Upper lobe of left lung (tissue), 4 donors: ENCODE measurements at regions not wholly inside any gene's neighbourhood (a gene's known extent, or its start where the extent isn't known, plus 50 kb on each side); places are given as distances from the start of the nearest gene placed in this dataset.

ENCODE experiments used
- EP300 ChIP-seq, 4 donors: sonication (generic); formaldehyde crosslinking; IDR thresholded peaks; one replicate each; pipeline ENCODE4 v1.5.1; 2017; ENCODE audit warnings: antibody characterized with exemption in 4 of 4, control low read depth in 2 of 4
- POLR2A ChIP-seq, 4 donors: fragments of 450-650 bp; IDR thresholded peaks; one replicate each; pipeline ENCODE4 v1.5.1; 2016 to 2017; ENCODE audit warnings: antibody characterized with exemption in 4 of 4, mild to moderate bottlenecking in 2 of 4
- TF ChIP-seq, protein P1 (sequence below), 6 experiments: fragments of 450-650 bp in 4 of 6; fragments of 200-600 bp in 2 of 6; sonication (generic) in 2 of 6; IDR thresholded peaks; one replicate each; pipeline ENCODE4 v1.5.1; 2016 to 2019; ENCODE audit warnings: antibody characterized with exemption in 6 of 6

DNA sequence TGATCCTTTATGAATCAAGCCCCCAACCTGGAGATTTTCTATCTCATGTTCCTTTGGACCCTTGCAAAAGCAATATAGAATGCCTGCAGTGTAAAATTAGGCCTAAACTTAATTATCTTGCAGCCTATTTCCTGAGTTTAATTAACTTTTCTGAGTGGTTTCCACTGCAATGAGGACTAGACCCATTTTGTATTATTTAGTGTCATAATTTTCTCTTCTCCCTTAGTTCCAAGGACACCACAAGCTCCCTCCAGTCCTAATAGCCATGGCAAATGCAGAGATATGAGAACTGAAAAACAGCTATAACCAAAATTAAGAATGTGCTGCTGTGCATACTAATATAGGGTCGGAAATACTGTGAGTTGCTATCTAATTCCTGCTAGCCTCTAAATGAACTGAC lies 90.9 kb upstream of the GRAMD2B start:
- no peak for TF ChIP-seq POLR2A (IDR thresholded peaks at IDR 0.05)
- TF ChIP-seq, protein P1, sequence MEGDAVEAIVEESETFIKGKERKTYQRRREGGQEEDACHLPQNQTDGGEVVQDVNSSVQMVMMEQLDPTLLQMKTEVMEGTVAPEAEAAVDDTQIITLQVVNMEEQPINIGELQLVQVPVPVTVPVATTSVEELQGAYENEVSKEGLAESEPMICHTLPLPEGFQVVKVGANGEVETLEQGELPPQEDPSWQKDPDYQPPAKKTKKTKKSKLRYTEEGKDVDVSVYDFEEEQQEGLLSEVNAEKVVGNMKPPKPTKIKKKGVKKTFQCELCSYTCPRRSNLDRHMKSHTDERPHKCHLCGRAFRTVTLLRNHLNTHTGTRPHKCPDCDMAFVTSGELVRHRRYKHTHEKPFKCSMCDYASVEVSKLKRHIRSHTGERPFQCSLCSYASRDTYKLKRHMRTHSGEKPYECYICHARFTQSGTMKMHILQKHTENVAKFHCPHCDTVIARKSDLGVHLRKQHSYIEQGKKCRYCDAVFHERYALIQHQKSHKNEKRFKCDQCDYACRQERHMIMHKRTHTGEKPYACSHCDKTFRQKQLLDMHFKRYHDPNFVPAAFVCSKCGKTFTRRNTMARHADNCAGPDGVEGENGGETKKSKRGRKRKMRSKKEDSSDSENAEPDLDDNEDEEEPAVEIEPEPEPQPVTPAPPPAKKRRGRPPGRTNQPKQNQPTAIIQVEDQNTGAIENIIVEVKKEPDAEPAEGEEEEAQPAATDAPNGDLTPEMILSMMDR (IDR thresholded peaks at IDR 0.05): no peak
- no peak for TF ChIP-seq EP300 (IDR thresholded peaks at IDR 0.05)
